22Rv1 (cell line): ENCODE measurements at regions not wholly inside any gene's neighbourhood (a gene's known extent, or its start where the extent isn't known, plus 50 kb on each side); places are given as distances from the start of the nearest gene placed in this dataset.

Experiments used
- H3K27ac ChIP-seq: fragments of 450-650 bp; 2 replicates; pipeline ENCODE4 v1.5.1; 2017
- CTCF ChIP-seq: fragments of 450-650 bp; IDR thresholded peaks from 2 replicates; pipeline ENCODE4 v1.5.1; 2017; ENCODE audit warnings: mild to moderate bottlenecking
- ZFX ChIP-seq: fragments of 450-650 bp; IDR thresholded peaks from 2 replicates; pipeline ENCODE4 v1.6.1; 2017; ENCODE audit warnings: antibody characterized with exemption, borderline replicate concordance

- TF ChIP-seq ZFX (no peak), CTCF (no peak)
- no peak overlapping the region for H3K27ac ChIP-seq
Observed at GRCh38 chr3:28901018-28901417, 379.9 kb upstream of the RBMS3 start.

DNA sequence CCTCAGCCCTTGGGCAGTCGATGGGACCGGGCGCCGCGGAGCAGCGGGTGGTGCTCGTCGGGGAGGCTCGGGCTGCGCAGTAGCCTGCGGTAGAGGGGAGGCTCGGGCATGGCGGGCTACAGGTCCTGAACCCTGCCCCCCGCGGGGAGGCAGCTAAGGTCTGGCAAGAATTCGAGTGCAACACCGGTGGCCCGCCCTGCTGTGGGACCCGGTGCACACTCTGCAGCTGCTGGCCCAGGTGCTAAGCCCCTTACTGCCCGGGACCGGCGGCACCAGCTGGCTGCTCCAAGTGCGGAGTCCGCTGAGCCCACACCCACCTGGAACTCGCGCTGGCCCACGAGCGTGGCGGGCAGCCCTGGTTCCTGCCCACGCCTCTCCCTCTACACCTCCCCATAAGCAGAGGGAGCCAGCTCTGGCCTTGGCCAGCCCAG, 377.7 kb upstream of the RBMS3 start:
- TF ChIP-seq CTCF, result no peak
- TF ChIP-seq ZFX, result no peak

GRCh38 chr3:28905798-28906197, 375.1 kb upstream of the RBMS3 start:
- no peak overlapping the region for H3K27ac ChIP-seq
- no peak for TF ChIP-seq ZFX
- no peak for TF ChIP-seq CTCF

More for the DNA sequence above, 377.7 kb upstream of the RBMS3 start:
- H3K27ac ChIP-seq, result no peak overlapping the region

DNA sequence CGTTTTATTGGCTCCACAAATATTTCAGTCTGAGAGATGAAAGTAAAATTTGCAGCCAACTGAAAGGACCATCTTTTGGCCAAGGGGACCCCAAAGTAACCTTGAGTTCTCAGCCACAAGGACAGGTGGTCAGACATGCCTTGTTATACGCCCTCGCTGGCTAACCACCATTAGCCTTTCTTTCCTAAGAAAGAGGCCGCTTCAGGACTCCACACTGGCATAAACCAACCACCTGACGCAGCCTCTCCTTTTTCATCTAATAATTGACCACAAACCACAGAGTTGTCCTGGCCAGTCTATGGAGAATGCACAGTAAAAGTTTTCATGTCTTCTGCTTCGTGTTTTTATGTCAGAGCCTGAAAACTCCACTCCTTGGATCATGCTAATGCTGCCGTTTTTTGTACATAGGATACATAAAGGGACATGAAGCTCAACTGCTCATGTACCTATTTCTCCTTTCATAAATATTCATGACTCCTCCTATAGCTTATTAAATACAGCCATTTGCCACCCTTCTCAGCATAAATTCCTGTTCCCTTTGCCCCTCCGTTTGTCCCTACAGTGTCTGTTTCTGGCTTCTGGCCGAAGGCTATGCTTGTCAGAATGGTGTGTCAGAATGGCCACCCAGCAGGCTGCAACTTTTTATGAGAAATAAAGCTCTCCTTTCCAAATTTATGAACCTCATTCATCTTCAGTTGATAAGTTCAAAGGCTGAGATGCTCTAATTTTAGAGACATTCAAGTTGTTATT, 374.1 kb upstream of the RBMS3 start:
- TF ChIP-seq CTCF, result no peak
- no peak for TF ChIP-seq ZFX
- H3K27ac ChIP-seq, result no peak overlapping the region

GRCh38 chr3:28907616-28908015, 373.3 kb upstream of the RBMS3 start:
- TF ChIP-seq ZFX (no peak), CTCF (no peak)
- H3K27ac ChIP-seq, result no peak overlapping the region

GRCh38 chr3:28912120-28912885, 368.6 kb upstream of the RBMS3 start:
- H3K27ac ChIP-seq, result no peak overlapping the region
- TF ChIP-seq CTCF (no peak), ZFX (no peak)
